OCI-LY3 (cell line): ENCODE measurements at regions not wholly inside any gene's neighbourhood (a gene's known extent, or its start where the extent isn't known, plus 50 kb on each side); places are given as distances from the start of the nearest gene placed in this dataset.
"Not testable (repeated sequence)": the region's sequence is repeated elsewhere in the genome, so short reads cannot be mapped to it uniquely, and the experiment has no call there.

Experiments used
- H2AFZ ChIP-seq: fragments of 200-600, 300-600 bp; shearing (Covaris generic); 2 replicates; pipeline ENCODE4 v1.6.0; 2014; ENCODE audit warnings: antibody characterized with exemption, low read depth, low read length
- H3K27ac ChIP-seq: fragments of 200-600, 300-600 bp; sonication (generic); 2 replicates; pipeline ENCODE4 v1.5.1; 2014; ENCODE audit warnings: mild to moderate bottlenecking, low read length, moderate library complexity, mixed read lengths
- H3K27me3 ChIP-seq: fragments of 200-600, 300-600 bp; sonication (generic); 2 replicates; pipeline ENCODE4 v1.6.1; 2014; ENCODE audit warnings: low read depth, low read length, mixed read lengths
- H3K36me3 ChIP-seq: fragments of 200-600, 300-600 bp; sonication (generic); replicated peaks from 2 replicates; pipeline ENCODE3; 2014; ENCODE audit warnings: low read depth, low read length, mixed read lengths
- H3K4me1 ChIP-seq: fragments of 300-600, 200-600 bp; sonication (generic); 2 replicates; pipeline ENCODE4 v1.6.1; 2014; ENCODE audit warnings: low read length, mixed read lengths
- H3K4me2 ChIP-seq: fragments of 200-600, 300-600 bp; sonication (generic); 2 replicates; pipeline ENCODE4 v1.6.1; 2014; ENCODE audit warnings: low read length, mixed read lengths
- H3K4me3 ChIP-seq: fragments of 300-600, 200-600 bp; sonication (generic); 2 replicates; pipeline ENCODE4 v1.5.1; 2014; ENCODE audit warnings: antibody characterized with exemption, mild to moderate bottlenecking, low read length, moderate library complexity
- H3K79me2 ChIP-seq: fragments of 300-600, 200-600 bp; shearing (Covaris generic); 2 replicates; pipeline ENCODE4 v1.6.1; 2014; ENCODE audit warnings: mild to moderate bottlenecking, low read length, mixed read lengths
- H3K9ac ChIP-seq: fragments of 300-600, 200-600 bp; shearing (Covaris generic); 2 replicates; pipeline ENCODE4 v1.6.0; 2014; ENCODE audit warnings: mild to moderate bottlenecking, low read length, moderate library complexity
- H3K9me3 ChIP-seq: fragments of 200-600, 300-600 bp; shearing (Covaris generic); 2 replicates; pipeline ENCODE4 v1.6.1; 2014; ENCODE audit warnings: low read length, mixed read lengths; ENCODE audit not compliant: insufficient read depth
- H4K20me1 ChIP-seq: fragments of 200-600, 300-600 bp; sonication (generic); 2 replicates; pipeline ENCODE4 v1.6.1; 2016; ENCODE audit warnings: low read length, mixed read lengths; ENCODE audit not compliant: insufficient read depth
- CTCF ChIP-seq: fragments of 200-600, 300-600 bp; sonication (generic); IDR thresholded peaks from 2 replicates; pipeline ENCODE4 v1.5.1; 2014; ENCODE audit warnings: antibody characterized with exemption, low read length, low read depth
- EZH2phosphoT487 ChIP-seq: fragments of 200-600 bp; shearing (Covaris generic); IDR thresholded peaks from 2 replicates; pipeline ENCODE4 v1.6.1; 2018; ENCODE audit warnings: antibody characterized with exemption, mixed run types, low read depth

GRCh38 chr1:238710697-238711096, 675.7 kb upstream of the CHRM3 start:
- H3K79me2 ChIP-seq = no peaks in the 10 kb centered on the region
- H4K20me1 ChIP-seq = no peaks in the 10 kb centered on the region
- TF ChIP-seq CTCF (peak; percentile 30), EZH2phosphoT487 (no peak)
- no peaks in the 10 kb centered on the region for H3K27me3 ChIP-seq
- no peak overlapping the region for H3K9ac ChIP-seq
- H3K9me3 ChIP-seq = no peaks in the 10 kb centered on the region
- H3K4me1 ChIP-seq = no peaks in the 10 kb centered on the region
- no peak overlapping the region for H3K27ac ChIP-seq
- H2AFZ ChIP-seq = no peak overlapping the region
- H3K4me3 ChIP-seq = no peak overlapping the region
- no peaks in the 10 kb centered on the region for H3K36me3 ChIP-seq
- H3K4me2 ChIP-seq = no peak overlapping the region

DNA sequence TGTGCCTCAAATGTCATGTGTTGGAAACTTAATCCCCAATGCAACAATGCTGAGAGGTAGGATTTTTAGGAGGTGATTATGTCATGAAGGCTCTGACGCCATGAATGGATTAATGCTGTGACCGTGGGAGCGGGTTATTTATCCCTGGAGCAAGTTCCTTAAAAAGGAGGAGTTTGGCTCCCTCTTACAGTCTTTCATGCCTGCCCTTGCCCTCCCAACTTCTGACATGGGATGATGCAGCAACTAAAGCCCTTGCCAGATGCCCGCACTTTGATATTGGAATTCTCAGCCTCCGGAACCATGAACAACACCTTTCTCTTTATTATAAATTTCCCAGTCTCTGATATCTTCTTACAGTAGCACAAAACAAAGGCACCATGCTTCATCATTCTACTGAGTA, 685.3 kb upstream of the CHRM3 start:
- no peak for TF ChIP-seq EZH2phosphoT487
- no peak for TF ChIP-seq CTCF
- Histone ChIP-seq H3K27me3 (no peaks in the 10 kb centered on the region), H4K20me1 (no peaks in the 10 kb centered on the region), H3K4me2 (no peak overlapping the region), H2AFZ (no peak overlapping the region), H3K4me3 (no peak overlapping the region), H3K79me2 (no peaks in the 10 kb centered on the region), H3K9me3 (no peaks in the 10 kb centered on the region), H3K36me3 (no peaks in the 10 kb centered on the region), H3K4me1 (0 out of 2 replicates have a peak, but pooled peaks cover 6% of the 10 kb centered on the region), H3K9ac (no peak overlapping the region), H3K27ac (no peak overlapping the region)

- H2AFZ ChIP-seq = peak overlapping the region; percentile 47; the same call in 1 of the 2 replicates
- no peak overlapping the region for H3K27ac ChIP-seq
- H4K20me1 ChIP-seq = no peaks in the 10 kb centered on the region
- no peaks in the 10 kb centered on the region for H3K27me3 ChIP-seq
- TF ChIP-seq EZH2phosphoT487 (no peak), CTCF (peak; percentile 59)
- peaks cover 12% of the 10 kb centered on the region for H3K4me1 ChIP-seq
- no peaks in the 10 kb centered on the region for H3K79me2 ChIP-seq
- H3K36me3 ChIP-seq = no peaks in the 10 kb centered on the region
- no peak overlapping the region for H3K9ac ChIP-seq
- H3K4me2 ChIP-seq = peak overlapping the region; percentile 25; the same call in 1 of the 2 replicates
- H3K9me3 ChIP-seq = no peaks in the 10 kb centered on the region
- no peak overlapping the region for H3K4me3 ChIP-seq
Observed at GRCh38 chr1:238690415-238690814, 696.0 kb upstream of the CHRM3 start.

DNA sequence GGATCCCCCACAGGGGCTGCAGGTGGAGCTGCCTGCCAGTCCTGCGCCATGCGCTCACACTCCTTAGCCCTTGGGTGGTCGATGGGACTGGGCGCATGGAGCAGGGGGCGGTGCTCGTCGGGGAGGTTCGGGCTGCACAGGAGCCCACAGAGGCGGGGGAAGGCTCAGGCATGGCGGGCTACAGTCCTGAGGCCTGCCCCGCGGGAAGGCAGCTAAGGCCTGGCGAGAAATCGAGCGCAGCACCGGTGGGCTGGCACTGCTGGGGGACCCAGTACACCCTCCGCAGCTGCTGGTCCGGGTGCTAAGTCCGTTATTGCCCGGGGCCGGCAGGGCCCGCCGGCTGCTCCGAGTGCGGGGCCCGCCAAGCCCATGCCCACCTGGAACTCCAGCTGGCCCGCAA, 701.8 kb upstream of the CHRM3 start:
- H3K9ac ChIP-seq, H2AFZ ChIP-seq: not testable (repeated sequence)

GRCh38 chr1:238681451-238681850, 704.9 kb upstream of the CHRM3 start:
- no peaks in the 10 kb centered on the region for H3K79me2 ChIP-seq
- H2AFZ ChIP-seq = no peak overlapping the region
- H4K20me1 ChIP-seq = no peaks in the 10 kb centered on the region

More for the DNA sequence above, 701.8 kb upstream of the CHRM3 start:
- not testable (repeated sequence) for H3K4me2 ChIP-seq, H3K79me2 ChIP-seq, H3K4me3 ChIP-seq, H3K36me3 ChIP-seq, H3K9me3 ChIP-seq, H3K27me3 ChIP-seq, H3K27ac ChIP-seq, H3K4me1 ChIP-seq, H4K20me1 ChIP-seq

More at GRCh38 chr1:238681451-238681850, 704.9 kb upstream of the CHRM3 start:
- H3K9me3 ChIP-seq = no peaks in the 10 kb centered on the region
- TF ChIP-seq CTCF (no peak), EZH2phosphoT487 (no peak)
- H3K4me1 ChIP-seq = no peaks in the 10 kb centered on the region
- no peak overlapping the region for H3K27ac ChIP-seq
- H3K4me2 ChIP-seq = no peak overlapping the region
- H3K9ac ChIP-seq = no peak overlapping the region
- no peaks in the 10 kb centered on the region for H3K27me3 ChIP-seq
- no peaks in the 10 kb centered on the region for H3K36me3 ChIP-seq
- no peak overlapping the region for H3K4me3 ChIP-seq
